ENCODE measurements at regions not wholly inside any gene's neighbourhood (a gene's known extent, or its start where the extent isn't known, plus 50 kb on each side); places are given as distances from the start of the nearest gene placed in this dataset.

- H3K4me3 ChIP-seq (ENCODE audit: low read depth, low read length), result no peak overlapping the region
- H3K9me3 ChIP-seq (ENCODE audit: control insufficient read depth, insufficient read depth, low read depth, low read length), result no peaks in the 10 kb centered on the region
- no peaks in the 10 kb centered on the region for H3K36me3 ChIP-seq (ENCODE audit: control insufficient read depth, insufficient read depth, low read length)
- peaks cover 3% of the 10 kb centered on the region; the same call in 1 of the 2 replicates for H3K4me1 ChIP-seq (ENCODE audit: control insufficient read depth, insufficient read depth, low read length)
- no peak overlapping the region for H3K27ac ChIP-seq (ENCODE audit: low read depth, low read length)
- H3K27me3 ChIP-seq (ENCODE audit: control insufficient read depth, insufficient read depth, low read length), result no peaks in the 10 kb centered on the region
- no peak overlapping the region for H3K9ac ChIP-seq (ENCODE audit: low read length)
These were observed 357.5 kb downstream of the CAAP1 start for GRCh38 chr9:26535151-26535550.

- no peaks in the 10 kb centered on the region for H3K4me1 ChIP-seq (ENCODE audit: control insufficient read depth, insufficient read depth, low read length)
- H3K9me3 ChIP-seq (ENCODE audit: control insufficient read depth, insufficient read depth, low read depth, low read length), result no peaks in the 10 kb centered on the region
- H3K9ac ChIP-seq (ENCODE audit: low read length), result no peak overlapping the region
- H3K27ac ChIP-seq (ENCODE audit: low read depth, low read length), result no peak overlapping the region
- no peaks in the 10 kb centered on the region for H3K36me3 ChIP-seq (ENCODE audit: control insufficient read depth, insufficient read depth, low read length)
- no peaks in the 10 kb centered on the region for H3K27me3 ChIP-seq (ENCODE audit: control insufficient read depth, insufficient read depth, low read length)
- H3K4me3 ChIP-seq (ENCODE audit: low read depth, low read length), result no peak overlapping the region
These were observed 361.8 kb downstream of the CAAP1 start for GRCh38 chr9:26530841-26531240.

DNA sequence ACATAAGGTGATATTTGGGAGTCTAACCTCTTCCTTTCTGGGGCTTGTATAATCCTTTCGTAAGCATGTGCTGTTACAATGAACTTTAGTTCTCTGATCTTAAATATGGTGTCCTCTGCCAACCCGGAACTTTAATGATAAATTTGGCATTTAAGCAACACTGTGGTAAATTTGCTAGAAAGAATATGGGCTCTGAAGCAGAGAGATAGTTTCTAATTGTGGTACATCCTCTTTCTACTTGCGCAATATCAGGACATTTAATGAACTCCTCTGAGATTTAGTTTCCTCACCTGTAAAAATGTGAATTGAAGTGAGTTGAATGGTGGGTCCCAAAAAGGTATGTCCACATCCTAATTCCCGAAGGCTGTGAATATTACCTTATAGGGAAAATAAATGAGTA lies 364.7 kb downstream of the CAAP1 start:
- no peak overlapping the region for H3K9ac ChIP-seq (ENCODE audit: low read length)
- H3K4me3 ChIP-seq (ENCODE audit: low read depth, low read length), result no peak overlapping the region
- no peaks in the 10 kb centered on the region for H3K9me3 ChIP-seq (ENCODE audit: control insufficient read depth, insufficient read depth, low read depth, low read length)
- no peaks in the 10 kb centered on the region for H3K36me3 ChIP-seq (ENCODE audit: control insufficient read depth, insufficient read depth, low read length)
- no peaks in the 10 kb centered on the region for H3K4me1 ChIP-seq (ENCODE audit: control insufficient read depth, insufficient read depth, low read length)
- no peaks in the 10 kb centered on the region for H3K27me3 ChIP-seq (ENCODE audit: control insufficient read depth, insufficient read depth, low read length)
- no peak overlapping the region for H3K27ac ChIP-seq (ENCODE audit: low read depth, low read length)

DNA sequence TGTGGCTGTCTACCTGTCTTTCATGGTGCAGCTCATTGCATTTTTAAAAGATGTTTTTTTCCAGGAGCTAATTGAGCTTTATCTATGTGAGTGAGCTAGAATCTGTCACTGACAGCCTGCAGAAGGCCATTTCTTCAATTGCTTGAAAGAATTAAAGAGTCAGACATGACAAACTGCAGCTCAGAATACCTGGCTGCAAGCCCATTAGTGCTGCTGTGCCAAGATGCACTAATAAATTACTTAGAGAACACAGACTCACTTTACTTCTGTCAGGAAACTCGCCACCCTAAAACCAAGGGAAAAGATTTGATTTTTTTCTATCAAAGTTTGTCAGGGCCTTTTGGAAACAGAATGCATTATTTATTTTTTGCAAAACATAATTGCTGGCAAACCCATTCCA lies 368.3 kb downstream of the CAAP1 start:
- H3K9ac ChIP-seq (ENCODE audit: low read length), result no peak overlapping the region
- H3K9me3 ChIP-seq (ENCODE audit: control insufficient read depth, insufficient read depth, low read depth, low read length), result no peaks in the 10 kb centered on the region
- no peak overlapping the region for H3K27ac ChIP-seq (ENCODE audit: low read depth, low read length)
- H3K4me3 ChIP-seq (ENCODE audit: low read depth, low read length), result no peak overlapping the region
- no peaks in the 10 kb centered on the region for H3K36me3 ChIP-seq (ENCODE audit: control insufficient read depth, insufficient read depth, low read length)
- H3K27me3 ChIP-seq (ENCODE audit: control insufficient read depth, insufficient read depth, low read length), result no peaks in the 10 kb centered on the region
- no peaks in the 10 kb centered on the region for H3K4me1 ChIP-seq (ENCODE audit: control insufficient read depth, insufficient read depth, low read length)

DNA sequence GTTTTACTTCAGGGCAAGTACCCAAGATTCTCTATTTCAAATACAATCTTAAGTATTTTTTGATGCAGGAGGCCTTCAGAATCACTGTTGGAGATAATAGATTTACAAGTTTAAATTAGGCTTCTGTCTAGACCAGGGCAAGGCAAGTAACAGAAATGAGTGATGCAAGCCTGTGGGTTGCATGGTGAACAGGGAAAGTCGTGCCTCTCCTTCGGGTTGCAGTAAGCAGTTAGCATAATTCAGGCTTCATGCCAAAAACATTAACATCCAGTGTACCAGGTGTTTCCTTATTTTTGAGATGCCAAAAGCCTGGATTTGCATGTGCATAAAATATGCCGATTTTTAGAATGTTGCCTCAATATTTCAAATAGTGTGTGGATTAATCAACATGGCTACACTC lies 369.0 kb downstream of the CAAP1 start:
- H3K27ac ChIP-seq (ENCODE audit: low read depth, low read length), result no peak overlapping the region
- no peak overlapping the region for H3K9ac ChIP-seq (ENCODE audit: low read length)

GRCh38 chr9:26520141-26520540 lies 372.5 kb downstream of the CAAP1 start:
- Histone ChIP-seq H3K9ac (ENCODE audit: low read length) (no peak overlapping the region), H3K4me1 (ENCODE audit: control insufficient read depth, insufficient read depth, low read length) (no peaks in the 10 kb centered on the region), H3K4me3 (ENCODE audit: low read depth, low read length) (no peak overlapping the region), H3K27ac (ENCODE audit: low read depth, low read length) (no peak overlapping the region), H3K27me3 (ENCODE audit: control insufficient read depth, insufficient read depth, low read length) (no peaks in the 10 kb centered on the region), H3K36me3 (ENCODE audit: control insufficient read depth, insufficient read depth, low read length) (no peaks in the 10 kb centered on the region), H3K9me3 (ENCODE audit: control insufficient read depth, insufficient read depth, low read depth, low read length) (no peaks in the 10 kb centered on the region)

More for the DNA sequence above, 369.0 kb downstream of the CAAP1 start:
- Histone ChIP-seq H3K27me3 (ENCODE audit: control insufficient read depth, insufficient read depth, low read length) (no peaks in the 10 kb centered on the region), H3K9me3 (ENCODE audit: control insufficient read depth, insufficient read depth, low read depth, low read length) (no peaks in the 10 kb centered on the region), H3K4me3 (ENCODE audit: low read depth, low read length) (no peak overlapping the region), H3K36me3 (ENCODE audit: control insufficient read depth, insufficient read depth, low read length) (no peaks in the 10 kb centered on the region), H3K4me1 (ENCODE audit: control insufficient read depth, insufficient read depth, low read length) (no peaks in the 10 kb centered on the region)

- H3K4me3 ChIP-seq (ENCODE audit: low read depth, low read length), result no peak overlapping the region
- no peaks in the 10 kb centered on the region for H3K4me1 ChIP-seq (ENCODE audit: control insufficient read depth, insufficient read depth, low read length)
- no peak overlapping the region for H3K27ac ChIP-seq (ENCODE audit: low read depth, low read length)
- H3K36me3 ChIP-seq (ENCODE audit: control insufficient read depth, insufficient read depth, low read length), result no peaks in the 10 kb centered on the region
- no peak overlapping the region for H3K9ac ChIP-seq (ENCODE audit: low read length)
- H3K27me3 ChIP-seq (ENCODE audit: control insufficient read depth, insufficient read depth, low read length), result no peaks in the 10 kb centered on the region
- no peaks in the 10 kb centered on the region for H3K9me3 ChIP-seq (ENCODE audit: control insufficient read depth, insufficient read depth, low read depth, low read length)
These were observed 375.7 kb downstream of the CAAP1 start for GRCh38 chr9:26516773-26517343.

DNA sequence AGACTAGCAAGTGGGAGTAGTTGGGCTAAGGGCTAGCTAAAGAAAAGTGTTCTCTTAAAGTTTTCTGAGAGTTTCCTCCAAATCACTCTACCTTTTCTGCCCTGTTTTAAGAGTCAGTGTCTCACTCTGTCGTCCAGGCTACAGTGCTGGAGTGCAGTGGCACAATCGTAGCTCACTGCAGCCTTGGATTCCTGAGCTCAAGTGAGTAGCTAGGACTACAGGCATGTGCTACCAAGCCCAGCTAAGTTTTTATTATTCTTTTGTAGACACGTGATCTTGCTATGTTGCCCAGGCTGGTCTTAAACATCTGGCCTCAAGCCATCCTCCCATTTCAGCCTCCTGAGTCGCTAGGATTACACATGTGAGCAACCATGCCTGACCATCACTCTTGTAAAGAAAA lies 378.9 kb downstream of the CAAP1 start:
- Histone ChIP-seq H3K36me3 (ENCODE audit: control insufficient read depth, insufficient read depth, low read length) (no peaks in the 10 kb centered on the region), H3K4me3 (ENCODE audit: low read depth, low read length) (no peak overlapping the region), H3K9ac (ENCODE audit: low read length) (no peak overlapping the region), H3K9me3 (ENCODE audit: control insufficient read depth, insufficient read depth, low read depth, low read length) (no peaks in the 10 kb centered on the region), H3K27me3 (ENCODE audit: control insufficient read depth, insufficient read depth, low read length) (no peaks in the 10 kb centered on the region), H3K27ac (ENCODE audit: low read depth, low read length) (no peak overlapping the region), H3K4me1 (ENCODE audit: control insufficient read depth, insufficient read depth, low read length) (no peaks in the 10 kb centered on the region)

- H3K9ac ChIP-seq (ENCODE audit: low read length), result no peak overlapping the region
- H3K9me3 ChIP-seq (ENCODE audit: control insufficient read depth, insufficient read depth, low read depth, low read length), result no peaks in the 10 kb centered on the region
- no peak overlapping the region for H3K4me3 ChIP-seq (ENCODE audit: low read depth, low read length)
- H3K27ac ChIP-seq (ENCODE audit: low read depth, low read length), result no peak overlapping the region
- no peaks in the 10 kb centered on the region; the same call in 1 of the 2 replicates for H3K27me3 ChIP-seq (ENCODE audit: control insufficient read depth, insufficient read depth, low read length)
- H3K36me3 ChIP-seq (ENCODE audit: control insufficient read depth, insufficient read depth, low read length), result no peaks in the 10 kb centered on the region
- H3K4me1 ChIP-seq (ENCODE audit: control insufficient read depth, insufficient read depth, low read length), result no peaks in the 10 kb centered on the region
These were observed 382.5 kb downstream of the CAAP1 start for GRCh38 chr9:26510137-26510536.

GRCh38 chr9:26508897-26509296 lies 383.7 kb downstream of the CAAP1 start:
- Histone ChIP-seq H3K36me3 (ENCODE audit: control insufficient read depth, insufficient read depth, low read length) (no peaks in the 10 kb centered on the region), H3K27me3 (ENCODE audit: control insufficient read depth, insufficient read depth, low read length) (no peaks in the 10 kb centered on the region; the same call in 1 of the 2 replicates), H3K4me1 (ENCODE audit: control insufficient read depth, insufficient read depth, low read length) (no peaks in the 10 kb centered on the region), H3K4me3 (ENCODE audit: low read depth, low read length) (no peak overlapping the region), H3K27ac (ENCODE audit: low read depth, low read length) (no peak overlapping the region), H3K9ac (ENCODE audit: low read length) (no peak overlapping the region), H3K9me3 (ENCODE audit: control insufficient read depth, insufficient read depth, low read depth, low read length) (no peaks in the 10 kb centered on the region)

DNA sequence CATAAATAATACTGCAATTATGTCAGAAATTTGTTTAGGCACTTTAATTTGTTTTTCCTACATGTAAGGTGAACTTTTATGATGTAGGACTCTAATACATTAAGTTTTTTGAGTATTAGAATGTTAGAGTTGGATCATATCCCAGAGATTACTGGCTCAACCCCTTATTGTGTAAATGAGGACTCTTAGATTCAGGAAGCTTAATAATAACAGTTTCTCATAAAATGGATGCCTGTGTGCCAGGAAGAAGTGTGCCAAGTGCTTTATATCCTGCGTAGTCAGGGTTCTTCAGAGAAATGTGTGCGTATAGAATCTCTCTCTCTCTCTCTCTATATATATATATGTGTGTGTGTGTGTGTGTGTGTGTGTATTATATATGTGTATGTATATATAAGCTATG lies 388.5 kb downstream of the CAAP1 start:
- Histone ChIP-seq H3K9me3 (ENCODE audit: control insufficient read depth, insufficient read depth, low read depth, low read length) (no peaks in the 10 kb centered on the region), H3K4me1 (ENCODE audit: control insufficient read depth, insufficient read depth, low read length) (no peaks in the 10 kb centered on the region), H3K9ac (ENCODE audit: low read length) (no peak overlapping the region), H3K4me3 (ENCODE audit: low read depth, low read length) (no peak overlapping the region), H3K27me3 (ENCODE audit: control insufficient read depth, insufficient read depth, low read length) (no peaks in the 10 kb centered on the region; the same call in 1 of the 2 replicates), H3K36me3 (ENCODE audit: control insufficient read depth, insufficient read depth, low read length) (no peaks in the 10 kb centered on the region), H3K27ac (ENCODE audit: low read depth, low read length) (no peak overlapping the region)

DNA sequence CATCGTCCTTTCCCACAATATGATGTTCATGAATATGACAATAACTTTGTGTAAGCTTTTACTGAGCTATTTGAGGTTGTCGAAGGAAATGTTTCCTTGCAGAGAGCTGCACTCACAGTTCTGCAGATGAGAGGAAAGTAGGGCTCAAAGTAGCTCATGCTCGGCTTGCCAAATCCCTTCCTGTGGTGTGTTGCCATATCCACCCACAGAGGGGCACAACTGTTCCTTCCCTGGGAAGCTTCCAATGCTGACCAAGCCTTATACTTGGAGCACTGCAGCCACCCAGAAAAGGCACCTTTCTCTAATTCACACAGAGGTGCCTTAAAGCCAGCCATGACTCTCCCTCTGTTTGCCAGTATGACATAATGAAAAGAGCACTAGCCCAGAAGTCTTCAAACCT lies 390.3 kb downstream of the CAAP1 start:
- Histone ChIP-seq H3K4me3 (ENCODE audit: low read depth, low read length) (no peak overlapping the region), H3K9ac (ENCODE audit: low read length) (no peak overlapping the region), H3K9me3 (ENCODE audit: control insufficient read depth, insufficient read depth, low read depth, low read length) (0 out of 2 replicates have a peak, but pooled peaks cover 5% of the 10 kb centered on the region), H3K27me3 (ENCODE audit: control insufficient read depth, insufficient read depth, low read length) (no peaks in the 10 kb centered on the region), H3K4me1 (ENCODE audit: control insufficient read depth, insufficient read depth, low read length) (no peaks in the 10 kb centered on the region), H3K36me3 (ENCODE audit: control insufficient read depth, insufficient read depth, low read length) (no peaks in the 10 kb centered on the region), H3K27ac (ENCODE audit: low read depth, low read length) (no peak overlapping the region)
